HG02973 (cell line): ENCODE measurements at regions not wholly inside any gene's neighbourhood (a gene's known extent, or its start where the extent isn't known, plus 50 kb on each side); places are given as distances from the start of the nearest gene placed in this dataset.

Experiments used
- ATAC-seq: cut with Tn5 transposase; IDR thresholded peaks from one replicate; pipeline ENCODE4 v1.9.1; 2021; ENCODE audit warnings: moderate library complexity; ENCODE audit not compliant: unreplicated experiment

DNA sequence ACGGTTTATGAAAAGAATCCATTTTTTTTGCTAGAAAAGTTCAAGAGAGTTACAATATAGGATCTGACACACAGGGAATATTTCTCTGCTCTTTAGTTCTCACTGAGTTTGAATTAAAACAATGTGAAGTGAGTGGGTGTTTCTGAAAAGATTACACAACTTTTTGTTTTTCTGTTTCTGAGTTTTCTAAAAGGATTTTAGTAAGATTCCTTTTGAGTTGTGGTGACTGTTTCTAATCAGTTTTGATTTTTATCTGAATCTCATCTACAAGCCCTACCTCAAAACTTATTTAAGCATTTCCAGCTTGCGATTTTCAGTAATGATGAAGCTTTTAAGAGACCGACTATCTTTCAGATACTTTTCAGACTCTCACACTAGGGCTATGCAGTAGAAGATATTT is 141.7 kb downstream of the GPAT3 start:
- no peak for ATAC-seq

DNA sequence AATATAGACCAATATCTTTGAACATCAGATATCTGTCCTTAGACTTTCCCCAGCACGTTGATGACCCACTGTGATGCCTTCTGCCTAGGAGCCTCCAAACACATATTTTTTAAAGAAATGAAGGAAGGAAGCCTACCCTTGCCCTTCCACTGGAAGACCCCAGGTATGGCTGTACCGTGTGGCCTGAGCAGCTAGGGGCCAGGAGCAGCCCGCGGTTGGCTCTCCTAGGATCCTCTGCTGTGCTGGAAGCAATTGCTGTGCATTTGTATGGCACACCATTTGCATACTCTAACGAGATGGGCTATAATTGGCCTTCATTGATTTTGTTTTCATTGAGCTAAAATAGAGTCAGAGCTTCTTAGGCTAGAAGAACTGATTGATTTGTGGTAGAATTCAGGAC is 128.8 kb downstream of the GPAT3 start:
- no peak for ATAC-seq

DNA sequence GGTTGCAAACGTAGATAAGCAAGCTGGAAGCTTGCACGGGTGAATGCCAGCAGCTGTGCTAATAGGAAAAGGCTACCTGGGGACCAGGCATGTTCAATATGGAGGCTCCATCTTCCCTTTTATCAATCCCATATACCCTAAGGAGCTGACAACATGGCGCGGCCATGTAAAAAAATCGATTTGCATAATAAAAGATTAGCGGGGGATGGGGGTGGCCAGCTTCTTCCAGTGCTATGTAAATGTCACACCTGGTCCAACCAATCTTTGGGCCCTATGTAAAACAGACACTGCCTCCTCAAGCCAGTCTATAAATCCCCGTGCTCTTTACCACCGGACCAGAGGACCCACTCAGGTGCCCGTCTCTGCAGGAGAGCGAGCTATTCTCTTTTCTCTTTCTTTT is 128.2 kb downstream of the GPAT3 start:
- no peak for ATAC-seq

DNA sequence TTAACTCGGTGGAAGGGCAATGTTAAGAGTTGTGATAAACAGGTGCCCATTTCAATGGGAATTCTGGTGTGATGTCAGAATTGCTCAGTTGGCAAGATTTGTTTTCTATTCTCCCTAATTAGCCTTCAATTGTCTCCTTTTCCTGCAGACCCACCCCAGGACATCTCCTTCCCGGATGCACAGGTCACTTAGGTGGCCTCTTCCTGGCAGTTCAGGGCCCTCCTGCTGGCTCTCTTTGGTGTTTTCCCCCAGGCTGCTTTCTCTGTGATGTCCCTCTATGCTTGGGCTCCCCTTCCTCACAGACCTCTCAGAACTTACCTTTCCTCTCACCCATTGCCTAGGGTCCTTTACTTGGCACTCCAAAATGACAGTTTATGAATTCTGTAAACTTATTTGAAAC is 126.3 kb downstream of the GPAT3 start:
- no peak for ATAC-seq

DNA sequence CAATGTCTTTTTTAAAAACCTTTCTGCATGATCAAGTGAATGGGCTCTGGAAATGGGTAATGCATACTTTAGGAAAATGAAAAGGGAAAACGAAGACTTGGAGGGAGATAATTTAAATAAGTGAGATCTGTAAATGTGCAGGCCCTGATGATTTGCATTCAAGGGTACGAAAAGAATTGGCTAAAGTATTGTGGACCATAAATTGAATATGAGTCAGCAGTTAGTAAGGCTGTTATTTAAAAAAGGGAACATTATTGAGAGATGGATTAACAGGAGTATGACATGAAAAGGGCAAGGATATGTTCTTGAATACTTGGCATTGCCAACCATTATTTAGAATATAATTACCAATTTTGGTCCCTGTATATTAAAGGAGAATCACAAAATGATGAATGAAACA is 125.5 kb downstream of the GPAT3 start:
- ATAC-seq: no peak

DNA sequence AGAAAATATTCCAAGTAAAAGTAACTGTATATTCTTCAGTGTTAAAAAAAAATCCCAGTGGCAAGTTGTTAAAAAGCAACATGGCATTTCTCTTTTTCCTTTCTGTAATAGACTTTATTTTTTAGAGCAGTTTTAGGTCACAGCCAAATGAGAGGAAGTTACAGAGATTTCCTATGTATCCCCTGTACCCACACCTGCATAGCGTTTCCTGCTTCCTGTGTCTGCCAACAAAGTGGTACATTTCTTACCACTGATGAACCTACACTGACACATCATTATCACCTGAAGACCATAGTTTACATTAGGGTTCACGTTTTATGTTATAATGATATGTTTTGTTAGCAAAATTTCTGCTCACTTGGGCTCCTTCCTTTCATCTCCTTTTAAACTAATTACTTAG is 124.7 kb downstream of the GPAT3 start:
- no peak for ATAC-seq

DNA sequence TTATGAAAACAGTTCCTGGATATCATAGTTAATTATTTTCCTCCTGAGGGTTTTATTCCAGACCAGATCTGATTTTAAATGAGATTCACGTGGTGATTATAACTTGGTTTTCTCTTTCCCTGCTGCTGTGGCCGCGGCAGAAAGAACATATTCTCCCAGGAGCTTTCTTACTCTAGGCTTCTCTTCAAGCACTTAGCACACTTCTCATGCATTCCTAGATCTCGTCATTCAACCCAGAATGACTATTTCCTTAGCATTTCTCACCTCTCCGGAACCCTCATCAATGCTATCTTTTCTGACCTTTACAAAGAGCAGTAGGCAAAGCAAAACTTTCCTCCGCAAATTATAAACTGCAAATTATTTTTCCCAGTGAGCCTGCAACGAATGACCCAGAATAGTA is 122.9 kb downstream of the GPAT3 start:
- no peak for ATAC-seq

DNA sequence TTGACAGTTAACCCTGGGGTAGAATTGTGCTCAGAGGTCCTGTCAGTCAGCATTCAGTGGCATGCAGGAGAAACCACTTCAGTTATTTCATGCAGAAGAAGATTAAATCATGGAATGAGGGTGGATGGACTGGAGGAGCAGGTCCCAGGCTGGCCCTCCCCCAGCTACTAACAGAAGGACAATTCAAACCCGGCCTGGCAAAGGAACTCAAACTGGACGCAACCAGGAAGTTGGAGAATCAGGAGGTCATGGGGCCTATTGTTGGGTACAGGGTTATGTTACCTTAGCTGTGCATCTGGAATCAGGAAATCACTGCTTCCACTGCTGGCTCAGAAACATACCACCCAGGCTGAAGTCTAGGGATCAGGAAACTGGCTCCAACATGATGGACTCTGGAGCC is 121.4 kb downstream of the GPAT3 start:
- ATAC-seq: no peak
